Caki2 (cell line): ENCODE measurements at regions not wholly inside any gene's neighbourhood (a gene's known extent, or its start where the extent isn't known, plus 50 kb on each side); places are given as distances from the start of the nearest gene placed in this dataset.

Experiments
- DNase-seq: peaks from one replicate; pipeline ENCODE4 v3.0.0-alpha.2; 2015; ENCODE audit warnings: low read depth
- in situ Hi-C: cut with HindIII; loops from 2 replicates; pipeline ENCODE4 v1.10.0; 2016; ENCODE audit warnings: low sequenced_read_pairs, low pct_unique_long_range_greater_than_20kb, mixed read lengths

DNA sequence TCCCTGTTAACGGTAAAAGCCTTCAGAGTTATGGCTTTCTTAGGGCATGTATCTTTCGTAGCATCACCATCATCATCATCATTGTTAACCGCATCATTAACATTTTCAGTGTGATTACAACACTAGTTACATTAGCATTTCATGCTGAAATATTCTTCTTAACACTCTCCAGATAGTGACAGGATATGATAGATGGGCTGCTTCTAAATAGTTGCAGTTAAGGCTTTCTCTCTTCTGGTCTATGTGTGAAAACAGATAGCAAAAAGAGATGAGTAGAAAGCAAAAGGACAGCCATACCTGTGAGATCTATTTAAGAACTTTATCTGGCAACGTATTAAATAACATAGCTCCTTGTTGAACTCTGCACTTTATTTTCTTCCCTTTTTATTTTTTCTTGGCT, 1069.8 kb downstream of the ADGRL3 start:
- in situ Hi-C loops, result no loop called here
- DNase-seq, result no peak

DNA sequence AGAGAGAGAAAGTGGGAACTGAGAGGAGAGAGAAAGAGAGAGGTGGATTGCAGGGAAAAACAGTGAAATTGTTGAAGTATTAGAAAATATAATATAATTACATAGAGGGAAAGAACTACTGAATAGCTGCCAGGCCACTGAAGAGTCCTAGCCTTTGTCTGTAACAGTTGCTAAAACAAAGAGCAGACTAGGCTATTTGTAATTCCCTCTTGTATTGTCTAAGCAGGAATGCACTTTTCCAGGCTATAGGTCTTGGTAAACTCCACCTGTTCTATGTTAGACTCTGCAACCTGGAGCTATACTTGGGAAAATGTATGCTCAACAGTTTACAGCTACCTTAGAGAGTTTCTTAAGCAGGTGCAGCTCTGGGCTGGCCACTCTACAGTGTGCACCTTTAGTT, 1063.3 kb downstream of the ADGRL3 start:
- in situ Hi-C loops, result no loop called here
- no peak for DNase-seq

DNA sequence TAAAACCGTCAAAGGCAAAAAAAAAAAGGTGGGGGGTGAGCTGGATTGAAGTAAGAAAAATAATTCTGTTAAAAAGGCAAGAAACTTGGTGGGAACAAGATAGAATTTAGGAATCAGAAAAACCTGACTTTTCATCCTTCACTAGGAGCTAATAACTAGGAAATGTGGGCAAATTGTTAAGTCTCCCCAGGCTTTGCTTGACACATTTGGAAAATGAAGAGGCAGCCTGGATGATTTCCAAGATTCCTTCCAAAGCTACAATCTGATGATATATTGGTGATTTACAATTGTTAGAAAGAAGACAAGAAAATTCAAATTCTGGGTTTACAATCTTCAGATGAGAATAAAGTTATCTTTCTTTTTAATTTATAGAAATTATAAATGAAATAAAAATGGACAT, 1062.5 kb downstream of the ADGRL3 start:
- in situ Hi-C loops, result no loop called here
- no peak for DNase-seq

GRCh38 chr4:62260254-62260653, 1060.1 kb downstream of the ADGRL3 start:
- in situ Hi-C loops, result no loop called here
- no peak for DNase-seq

- no peak for DNase-seq
- in situ Hi-C loops, result no loop called here
These were observed 1056.4 kb downstream of the ADGRL3 start for GRCh38 chr4:62256479-62256878.

GRCh38 chr4:62252728-62253127, 1052.6 kb downstream of the ADGRL3 start:
- in situ Hi-C loops, result no loop called here
- no peak for DNase-seq

- in situ Hi-C loops, result no loop called here
- DNase-seq, result no peak
These were observed 1050.0 kb downstream of the ADGRL3 start for GRCh38 chr4:62250100-62250499.

GRCh38 chr4:62243895-62244294, 1043.8 kb downstream of the ADGRL3 start:
- no peak for DNase-seq
- in situ Hi-C loops, result no loop called here

DNA sequence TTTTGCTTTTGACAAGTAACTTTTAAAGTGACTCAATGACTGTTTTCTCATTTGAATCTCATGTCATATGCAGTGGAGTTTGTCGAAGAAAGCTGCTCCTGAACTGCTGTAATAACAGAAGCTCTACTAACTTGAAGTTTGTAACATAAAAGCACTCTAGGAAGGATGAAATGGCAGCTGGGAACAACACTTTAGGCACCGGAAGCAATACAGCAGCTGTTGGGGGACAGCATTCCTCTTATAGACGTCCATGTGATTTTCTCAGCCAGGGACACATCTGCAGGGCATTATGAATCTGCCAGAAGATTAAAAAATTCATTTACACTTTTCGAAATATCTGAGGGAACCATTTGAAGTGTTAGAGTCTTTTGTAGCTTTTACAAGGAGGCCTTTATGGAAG, 1035.8 kb downstream of the ADGRL3 start:
- in situ Hi-C loops, result no loop called here
- no peak for DNase-seq

DNA sequence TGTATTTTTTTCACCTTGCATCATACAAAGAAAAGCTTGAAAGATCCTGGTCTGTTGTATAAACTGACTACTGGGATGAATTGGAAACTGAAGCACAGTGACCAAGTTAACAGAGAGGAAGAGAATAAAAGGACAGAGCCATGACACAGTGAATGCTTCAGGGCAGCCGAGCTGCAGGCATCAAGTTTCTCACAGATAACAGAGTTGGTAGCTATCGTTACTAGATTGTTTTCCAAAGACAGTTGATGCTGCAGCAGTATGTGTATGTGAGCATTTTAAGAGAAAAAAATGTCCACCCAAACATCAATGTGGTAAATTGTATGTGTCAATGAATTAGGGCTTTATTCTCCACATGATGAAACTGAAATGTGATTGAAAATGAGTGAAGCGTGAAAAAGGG, 1032.7 kb downstream of the ADGRL3 start:
- in situ Hi-C loops, result no loop called here
- no peak for DNase-seq

- in situ Hi-C loops, result no loop called here
- no peak for DNase-seq
These were observed 1031.9 kb downstream of the ADGRL3 start for GRCh38 chr4:62231994-62232393.

DNA sequence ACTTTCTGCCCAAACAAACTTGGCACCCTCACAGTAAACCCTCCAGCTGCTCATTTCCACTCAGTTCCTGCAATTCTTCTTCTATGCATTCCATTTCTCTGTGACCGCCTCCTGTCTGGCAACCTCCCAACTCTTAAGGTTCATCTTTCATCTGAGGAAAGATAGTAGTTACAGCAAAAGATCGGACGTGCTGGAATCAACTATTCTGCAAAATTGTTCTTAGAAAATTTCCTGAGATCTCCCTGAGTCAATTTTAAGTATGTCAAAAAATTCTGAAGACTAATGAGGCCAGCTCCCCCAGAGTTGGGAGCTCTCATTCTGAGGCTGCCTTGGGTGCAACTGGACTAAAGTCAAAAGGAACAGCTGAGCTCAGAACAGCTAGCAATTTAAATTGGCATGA, 1026.0 kb downstream of the ADGRL3 start:
- in situ Hi-C loops, result no loop called here
- DNase-seq, result no peak

GRCh38 chr4:62222121-62222520, 1022.0 kb downstream of the ADGRL3 start:
- DNase-seq, result no peak
- in situ Hi-C loops, result no loop called here

DNA sequence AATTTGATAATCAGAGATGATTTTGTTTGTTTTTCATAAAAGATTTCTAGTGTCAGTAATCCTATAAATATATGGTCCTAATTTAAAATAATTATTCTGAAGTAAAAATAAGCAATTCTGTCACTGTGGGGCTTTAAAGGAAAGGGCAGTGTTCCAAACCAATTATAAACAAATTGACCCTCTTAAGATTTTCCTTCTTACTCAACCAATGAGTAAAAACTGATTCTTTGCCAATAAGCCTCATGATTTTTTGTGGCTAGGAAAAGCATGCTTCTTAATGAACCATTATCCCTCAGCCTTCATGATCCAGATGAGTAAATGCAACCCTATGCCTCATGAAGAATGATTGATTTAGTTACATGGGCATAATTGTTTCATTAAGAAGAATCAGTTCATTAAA, 1010.4 kb downstream of the ADGRL3 start:
- in situ Hi-C loops, result no loop called here
- DNase-seq, result no peak

DNA sequence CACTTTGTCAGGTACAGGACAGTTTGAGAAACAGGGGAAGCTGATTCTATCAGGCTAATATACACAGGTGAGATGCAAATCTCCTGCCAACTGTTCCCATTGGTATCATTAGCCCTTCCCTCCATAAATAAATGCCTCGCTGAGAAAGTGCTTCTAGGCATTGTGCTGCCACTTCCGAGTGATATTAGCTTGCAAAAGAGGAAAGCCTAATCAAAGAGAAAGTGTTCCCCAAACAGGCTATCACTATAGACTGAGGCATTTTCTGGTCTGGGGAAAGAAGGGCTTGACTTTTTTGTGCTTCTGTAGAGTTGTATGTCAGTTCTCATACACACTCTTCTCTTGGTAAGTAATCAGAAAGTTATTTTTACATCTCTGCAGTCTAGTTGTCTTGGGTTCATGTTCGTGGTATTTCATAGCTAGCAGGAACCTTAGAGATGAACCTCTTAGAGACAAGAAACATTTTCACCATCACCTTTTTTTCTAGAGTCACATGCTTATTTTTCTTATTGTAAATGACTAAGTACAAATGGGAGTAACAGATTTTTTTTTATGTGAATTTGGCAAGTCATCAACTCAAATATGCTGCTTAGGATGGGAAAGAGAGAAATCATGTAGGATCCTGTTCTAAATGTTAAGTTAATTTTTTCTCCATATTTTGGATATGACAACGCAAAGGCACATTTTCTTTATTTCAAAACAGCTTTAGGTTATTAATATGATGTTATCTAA, 1009.8 kb downstream of the ADGRL3 start:
- in situ Hi-C loops, result no loop called here
- DNase-seq, result no peak

DNA sequence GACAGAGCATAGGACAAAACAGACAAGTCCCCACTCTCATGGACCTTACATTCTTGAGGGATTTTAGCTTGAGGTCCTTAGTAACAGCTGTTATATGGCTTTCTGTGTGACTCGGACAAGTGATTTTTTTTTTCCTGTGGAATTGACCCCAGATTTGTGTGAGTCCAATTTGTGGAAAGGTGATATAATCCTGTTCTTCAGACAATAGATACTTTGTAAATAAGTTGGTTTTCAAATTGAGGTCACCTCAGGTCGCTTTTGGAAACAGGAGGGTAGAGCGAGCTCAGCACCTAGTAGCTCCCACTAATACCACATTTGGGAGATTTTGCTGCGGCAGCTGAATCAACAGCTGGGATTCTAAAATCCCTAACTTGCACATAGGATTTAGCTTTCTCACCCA, 1008.8 kb downstream of the ADGRL3 start:
- no peak for DNase-seq
- in situ Hi-C loops, result no loop called here

DNA sequence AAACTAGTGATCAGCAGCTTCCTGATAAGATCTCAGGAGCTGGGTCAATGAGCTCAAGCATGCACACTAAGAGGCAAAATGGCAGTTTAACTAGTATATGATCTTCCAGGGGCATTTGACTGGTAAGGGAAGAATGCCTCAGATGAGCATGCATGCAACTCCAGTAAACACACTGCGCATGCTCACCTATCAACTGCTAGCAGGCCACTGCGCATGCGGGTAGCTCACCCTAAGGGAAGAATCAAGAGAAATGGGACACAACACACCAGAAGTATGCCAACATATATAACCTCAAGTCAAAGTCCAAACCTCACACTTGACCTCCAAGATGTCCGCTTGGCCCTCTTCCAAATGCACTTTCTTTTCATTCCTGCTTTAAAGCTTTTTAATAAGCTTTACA, 1004.0 kb downstream of the ADGRL3 start:
- in situ Hi-C loops, result no loop called here
- DNase-seq, result no peak

GRCh38 chr4:62199291-62199810, 999.2 kb downstream of the ADGRL3 start:
- DNase-seq, result no peak
- in situ Hi-C loops, result no loop called here

- DNase-seq, result no peak
- in situ Hi-C loops, result no loop called here
These were observed 996.2 kb downstream of the ADGRL3 start for GRCh38 chr4:62196338-62196737.

- in situ Hi-C loops, result no loop called here
- DNase-seq, result no peak
These were observed 994.2 kb downstream of the ADGRL3 start for GRCh38 chr4:62194342-62194741.
